ENCODE measurements at regions not wholly inside any gene's neighbourhood (a gene's known extent, or its start where the extent isn't known, plus 50 kb on each side); places are given as distances from the start of the nearest gene placed in this dataset.
"Not testable (repeated sequence)": the region's sequence is repeated elsewhere in the genome, so short reads cannot be mapped to it uniquely, and the experiment has no call there.

- not testable (repeated sequence) for H3K36me3 ChIP-seq (ENCODE audit: control insufficient read depth, insufficient read depth, low read length); H3K4me3 ChIP-seq (ENCODE audit: low read length); H3K27me3 ChIP-seq (ENCODE audit: control insufficient read depth, insufficient read depth, low read length); H3K4me1 ChIP-seq (ENCODE audit: control insufficient read depth, insufficient read depth, low read length); H3K9me3 ChIP-seq (ENCODE audit: control insufficient read depth, low read depth, low read length); H3K27ac ChIP-seq (ENCODE audit: low read length); DNase-seq
- WGBS (ENCODE audit: insufficient coverage, low lambda C conversion rate) = no CpG with 5 or more reads among the region's 12 CpGs
These were observed 50.4 kb upstream of the TTC34 start for GRCh38 chr1:2851918-2852317.

GRCh38 chr1:2853711-2854110 lies 52.2 kb upstream of the TTC34 start:
- no peak for DNase-seq
- no peaks in the 10 kb centered on the region for H3K36me3 ChIP-seq (ENCODE audit: control insufficient read depth, insufficient read depth, low read length)
- H3K9me3 ChIP-seq (ENCODE audit: control insufficient read depth, low read depth, low read length) = no peaks in the 10 kb centered on the region
- H3K27me3 ChIP-seq (ENCODE audit: control insufficient read depth, insufficient read depth, low read length) = no peaks in the 10 kb centered on the region
- no peaks in the 10 kb centered on the region for H3K4me1 ChIP-seq (ENCODE audit: control insufficient read depth, insufficient read depth, low read length)
- no peak overlapping the region for H3K27ac ChIP-seq (ENCODE audit: low read length)
- H3K4me3 ChIP-seq (ENCODE audit: low read length) = no peak overlapping the region
- WGBS (ENCODE audit: insufficient coverage, low lambda C conversion rate) = no CpG with 5 or more reads among the region's 9 CpGs

- Histone ChIP-seq H3K36me3 (ENCODE audit: control insufficient read depth, insufficient read depth, low read length) (no peaks in the 10 kb centered on the region), H3K27me3 (ENCODE audit: control insufficient read depth, insufficient read depth, low read length) (no peaks in the 10 kb centered on the region), H3K27ac (ENCODE audit: low read length) (no peak overlapping the region), H3K4me3 (ENCODE audit: low read length) (no peak overlapping the region), H3K4me1 (ENCODE audit: control insufficient read depth, insufficient read depth, low read length) (no peaks in the 10 kb centered on the region), H3K9me3 (ENCODE audit: control insufficient read depth, low read depth, low read length) (peaks cover 3% of the 10 kb centered on the region)
- no CpG with 5 or more reads among the region's 13 CpGs for WGBS (ENCODE audit: insufficient coverage, low lambda C conversion rate)
- DNase-seq = no peak
These were observed 52.7 kb upstream of the TTC34 start for GRCh38 chr1:2854151-2854550.

GRCh38 chr1:2854611-2855010 lies 53.1 kb upstream of the TTC34 start:
- WGBS (ENCODE audit: insufficient coverage, low lambda C conversion rate) = no CpG with 5 or more reads among the region's 11 CpGs
- H3K4me3 ChIP-seq (ENCODE audit: low read length) = no peak overlapping the region
- no peak for DNase-seq
- no peak overlapping the region for H3K27ac ChIP-seq (ENCODE audit: low read length)
- H3K36me3 ChIP-seq (ENCODE audit: control insufficient read depth, insufficient read depth, low read length) = no peaks in the 10 kb centered on the region
- no peaks in the 10 kb centered on the region for H3K4me1 ChIP-seq (ENCODE audit: control insufficient read depth, insufficient read depth, low read length)
- peaks cover 6% of the 10 kb centered on the region for H3K9me3 ChIP-seq (ENCODE audit: control insufficient read depth, low read depth, low read length)
- no peaks in the 10 kb centered on the region for H3K27me3 ChIP-seq (ENCODE audit: control insufficient read depth, insufficient read depth, low read length)

- Histone ChIP-seq H3K4me3 (ENCODE audit: low read length) (no peak overlapping the region), H3K27ac (ENCODE audit: low read length) (no peak overlapping the region), H3K27me3 (ENCODE audit: control insufficient read depth, insufficient read depth, low read length) (no peaks in the 10 kb centered on the region), H3K4me1 (ENCODE audit: control insufficient read depth, insufficient read depth, low read length) (no peaks in the 10 kb centered on the region), H3K9me3 (ENCODE audit: control insufficient read depth, low read depth, low read length) (peaks cover 6% of the 10 kb centered on the region), H3K36me3 (ENCODE audit: control insufficient read depth, insufficient read depth, low read length) (no peaks in the 10 kb centered on the region)
- DNase-seq = no peak
- WGBS (ENCODE audit: insufficient coverage, low lambda C conversion rate) = 79% methylated on average over 8 of the region's 57 CpGs
These were observed 53.9 kb upstream of the TTC34 start for GRCh38 chr1:2855206-2856065.

- no peak for DNase-seq
- no peak overlapping the region for H3K27ac ChIP-seq (ENCODE audit: low read length)
- H3K27me3 ChIP-seq (ENCODE audit: control insufficient read depth, insufficient read depth, low read length) = no peaks in the 10 kb centered on the region
- peaks cover 6% of the 10 kb centered on the region for H3K9me3 ChIP-seq (ENCODE audit: control insufficient read depth, low read depth, low read length)
- no peak overlapping the region for H3K4me3 ChIP-seq (ENCODE audit: low read length)
- H3K4me1 ChIP-seq (ENCODE audit: control insufficient read depth, insufficient read depth, low read length) = no peaks in the 10 kb centered on the region
- H3K36me3 ChIP-seq (ENCODE audit: control insufficient read depth, insufficient read depth, low read length) = no peaks in the 10 kb centered on the region
- WGBS (ENCODE audit: insufficient coverage, low lambda C conversion rate) = no CpG with 5 or more reads among the region's 13 CpGs
These were observed 54.5 kb upstream of the TTC34 start for GRCh38 chr1:2856066-2856390.

GRCh38 chr1:2856676-2857375 lies 55.3 kb upstream of the TTC34 start:
- Histone ChIP-seq H3K4me3 (ENCODE audit: low read length) (no peak overlapping the region), H3K27ac (ENCODE audit: low read length) (no peak overlapping the region), H3K36me3 (ENCODE audit: control insufficient read depth, insufficient read depth, low read length) (no peaks in the 10 kb centered on the region), H3K27me3 (ENCODE audit: control insufficient read depth, insufficient read depth, low read length) (no peaks in the 10 kb centered on the region), H3K9me3 (ENCODE audit: control insufficient read depth, low read depth, low read length) (peaks cover 6% of the 10 kb centered on the region), H3K4me1 (ENCODE audit: control insufficient read depth, insufficient read depth, low read length) (no peaks in the 10 kb centered on the region)
- WGBS (ENCODE audit: insufficient coverage, low lambda C conversion rate) = 69% methylated on average over 3 of the region's 23 CpGs
- DNase-seq = no peak

GRCh38 chr1:2857521-2857920 lies 56.0 kb upstream of the TTC34 start:
- 80% methylated on average over 1 of the region's 15 CpGs for WGBS (ENCODE audit: insufficient coverage, low lambda C conversion rate)
- Histone ChIP-seq H3K27ac (ENCODE audit: low read length) (no peak overlapping the region), H3K36me3 (ENCODE audit: control insufficient read depth, insufficient read depth, low read length) (no peaks in the 10 kb centered on the region), H3K4me3 (ENCODE audit: low read length) (no peak overlapping the region), H3K9me3 (ENCODE audit: control insufficient read depth, low read depth, low read length) (peaks cover 6% of the 10 kb centered on the region), H3K27me3 (ENCODE audit: control insufficient read depth, insufficient read depth, low read length) (no peaks in the 10 kb centered on the region), H3K4me1 (ENCODE audit: control insufficient read depth, insufficient read depth, low read length) (no peaks in the 10 kb centered on the region)
- no peak for DNase-seq

GRCh38 chr1:2858676-2859075 lies 57.2 kb upstream of the TTC34 start:
- H3K4me3 ChIP-seq (ENCODE audit: low read length) = no peak overlapping the region
- no peaks in the 10 kb centered on the region for H3K27me3 ChIP-seq (ENCODE audit: control insufficient read depth, insufficient read depth, low read length)
- H3K4me1 ChIP-seq (ENCODE audit: control insufficient read depth, insufficient read depth, low read length) = no peaks in the 10 kb centered on the region
- no peaks in the 10 kb centered on the region for H3K36me3 ChIP-seq (ENCODE audit: control insufficient read depth, insufficient read depth, low read length)
- peaks cover 6% of the 10 kb centered on the region for H3K9me3 ChIP-seq (ENCODE audit: control insufficient read depth, low read depth, low read length)
- no peak for DNase-seq
- H3K27ac ChIP-seq (ENCODE audit: low read length) = no peak overlapping the region
- no CpG with 5 or more reads among the region's 12 CpGs for WGBS (ENCODE audit: insufficient coverage, low lambda C conversion rate)

GRCh38 chr1:2859219-2859880 lies 57.9 kb upstream of the TTC34 start:
- no peak for DNase-seq
- Histone ChIP-seq H3K9me3 (ENCODE audit: control insufficient read depth, low read depth, low read length) (peaks cover 6% of the 10 kb centered on the region), H3K36me3 (ENCODE audit: control insufficient read depth, insufficient read depth, low read length) (no peaks in the 10 kb centered on the region), H3K27ac (ENCODE audit: low read length) (no peak overlapping the region), H3K4me1 (ENCODE audit: control insufficient read depth, insufficient read depth, low read length) (no peaks in the 10 kb centered on the region), H3K4me3 (ENCODE audit: low read length) (no peak overlapping the region), H3K27me3 (ENCODE audit: control insufficient read depth, insufficient read depth, low read length) (no peaks in the 10 kb centered on the region)
- no CpG with 5 or more reads among the region's 5 CpGs for WGBS (ENCODE audit: insufficient coverage, low lambda C conversion rate)
